ENCODE measurements at regions not wholly inside any gene's neighbourhood (a gene's known extent, or its start where the extent isn't known, plus 50 kb on each side); places are given as distances from the start of the nearest gene placed in this dataset.

GRCh38 chr2:117349687-117350086 lies 464.8 kb upstream of the DDX18 start (continued):
- TF ChIP-seq EZH2 (IDR thresholded peaks at IDR 0.05; ENCODE audit: low read depth, unreplicated experiment) (no peak), EZH2phosphoT487 (IDR thresholded peaks at IDR 0.05; ENCODE audit: unreplicated experiment) (no peak)

GRCh38 chr2:117351396-117351795 lies 463.1 kb upstream of the DDX18 start:
- Histone ChIP-seq H3K27me3 (ENCODE audit: insufficient read depth) (no peaks in the 10 kb centered on the region), H3K4me3 (no peak overlapping the region), H3K36me3 (ENCODE audit: insufficient read depth) (no peaks in the 10 kb centered on the region), H3K27ac (ENCODE audit: low read depth) (no peak overlapping the region), H3K4me1 (ENCODE audit: insufficient read depth) (no peaks in the 10 kb centered on the region), H2AFZ (no peak overlapping the region), H3F3A (replicated peaks; ENCODE audit: low read depth) (no peaks in the 10 kb centered on the region), H3K9me2 (ENCODE audit: insufficient read depth) (no peaks in the 10 kb centered on the region), H3K4me2 (no peak overlapping the region), H3K79me2 (replicated peaks; ENCODE audit: insufficient read depth) (no peaks in the 10 kb centered on the region), H4K20me1 (replicated peaks; ENCODE audit: insufficient read depth) (no peaks in the 10 kb centered on the region)
- no peak for DNase-seq (ENCODE audit: low spot score)
- H3K4me1 Mint-ChIP-seq, result peaks cover 2% of the 10 kb centered on the region; the same call in 1 of the 3 replicates
- H3K27me3 Mint-ChIP-seq (ENCODE audit: insufficient read depth, low read depth, poor library complexity), result no peaks in the 10 kb centered on the region
- H3K9me3 Mint-ChIP-seq, result no peaks in the 10 kb centered on the region
- TF ChIP-seq EZH2 (IDR thresholded peaks at IDR 0.05; ENCODE audit: low read depth, unreplicated experiment) (no peak), EZH2phosphoT487 (IDR thresholded peaks at IDR 0.05; ENCODE audit: unreplicated experiment) (no peak), CREB1 (CRISPR knock-in tag; IDR thresholded peaks at IDR 0.05; ENCODE audit: low read depth) (no peak), STAT1 (IDR thresholded peaks at IDR 0.05; ENCODE audit: unreplicated experiment) (no peak), POLR2AphosphoS5 (IDR thresholded peaks at IDR 0.05; ENCODE audit: low read depth) (no peak), CTCF (conservative IDR thresholded peaks at IDR 0.05; ENCODE audit: low read depth in 2 of 2) (no peak), ZNF331 (CRISPR knock-in tag; IDR thresholded peaks at IDR 0.05; ENCODE audit: low read depth) (no peak), NANOG (IDR thresholded peaks at IDR 0.05; ENCODE audit: borderline replicate concordance) (no peak), JUNB (IDR thresholded peaks at IDR 0.05; ENCODE audit: unreplicated experiment) (no peak), ETS1 (IDR thresholded peaks at IDR 0.05) (no peak), ZNF462 (CRISPR knock-in tag; IDR thresholded peaks at IDR 0.05) (no peak), REST (IDR thresholded peaks at IDR 0.05; ENCODE audit: unreplicated experiment) (no peak), ZNF114 (CRISPR knock-in tag; IDR thresholded peaks at IDR 0.05) (no peak)
- H3K27ac Mint-ChIP-seq, result no peak overlapping the region
- ATAC-seq, result no peak
- H3K4me3 Mint-ChIP-seq, result no peak overlapping the region
- H3K36me3 Mint-ChIP-seq (ENCODE audit: low read depth), result no peaks in the 10 kb centered on the region
